Upper lobe of left lung (tissue), 4 donors: ENCODE measurements at regions not wholly inside any gene's neighbourhood (a gene's known extent, or its start where the extent isn't known, plus 50 kb on each side); places are given as distances from the start of the nearest gene placed in this dataset.

Experiments used
- CTCF ChIP-seq, 6 experiments: fragments of 450-650 bp in 4 of 6; fragments of 200-600 bp in 2 of 6; sonication (generic) in 2 of 6; IDR thresholded peaks; one replicate each; pipeline ENCODE4 v1.5.1; 2016 to 2019; ENCODE audit warnings: antibody characterized with exemption in 6 of 6
- POLR2A ChIP-seq, 4 donors: fragments of 450-650 bp; IDR thresholded peaks; one replicate each; pipeline ENCODE4 v1.5.1; 2016 to 2017; ENCODE audit warnings: antibody characterized with exemption in 4 of 4, mild to moderate bottlenecking in 2 of 4

DNA sequence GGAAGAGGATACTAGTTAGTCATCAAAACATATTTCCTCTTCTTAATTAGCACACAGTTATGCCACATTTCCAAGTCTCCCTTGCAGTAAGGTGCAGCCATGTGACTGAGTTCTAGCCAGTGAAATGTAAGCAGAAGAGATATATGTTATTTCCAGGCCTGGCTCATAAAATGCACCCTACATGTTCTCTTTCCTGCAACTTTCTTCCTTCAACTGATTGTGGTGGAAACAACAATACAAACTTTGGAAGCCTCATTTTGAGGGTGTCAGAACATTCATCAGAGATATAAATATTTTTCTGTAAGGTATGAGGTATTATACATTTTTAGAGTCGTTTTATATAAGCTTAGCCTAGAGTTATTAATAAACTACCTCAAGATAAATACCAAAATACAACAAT lies 110.9 kb upstream of the PDE7B start:
- TF ChIP-seq CTCF (IDR thresholded peaks at IDR 0.05): no peak
- TF ChIP-seq POLR2A (IDR thresholded peaks at IDR 0.05): no peak
